ENCODE measurements at regions not wholly inside any gene's neighbourhood (a gene's known extent, or its start where the extent isn't known, plus 50 kb on each side); places are given as distances from the start of the nearest gene placed in this dataset.

- no peak for TF ChIP-seq FOXJ3 (CRISPR knock-in tag; IDR thresholded peaks at IDR 0.05)
- no peak for TF ChIP-seq RAD21 (IDR thresholded peaks at IDR 0.05; ENCODE audit: low read length)
- TF ChIP-seq GATA2 (CRISPR knock-in tag; IDR thresholded peaks at IDR 0.05): no peak
- TF ChIP-seq GABPA (IDR thresholded peaks at IDR 0.05; ENCODE audit: low read depth): no peak
- no peak for TF ChIP-seq POLR2AphosphoS5 (IDR thresholded peaks at IDR 0.05; ENCODE audit: low read depth, low read length)
- TF ChIP-seq RFX5 (IDR thresholded peaks at IDR 0.05; ENCODE audit: low read length): no peak
- TF ChIP-seq CHD2 (IDR thresholded peaks at IDR 0.05; ENCODE audit: low read length, partially characterized antibody): no peak
- no peak for TF ChIP-seq ELF1 (IDR thresholded peaks at IDR 0.05)
- TF ChIP-seq PBX3 (IDR thresholded peaks at IDR 0.05): no peak
- TF ChIP-seq IRF3 (IDR thresholded peaks at IDR 0.05; ENCODE audit: low read depth, low read length): no peak
- no peak for TF ChIP-seq EP300 (IDR thresholded peaks at IDR 0.05; ENCODE audit: borderline replicate concordance in 1 of 2, low read depth in 1 of 2, low read length in 1 of 2)
Observed at GRCh38 chr3:10759495-10759894, 56.5 kb upstream of the SLC6A11 start (continued).

- Histone ChIP-seq H3K9ac (no peak overlapping the region), H3K27me3 (ENCODE audit: insufficient read depth) (no peaks in the 10 kb centered on the region), H3F3A (replicated peaks; ENCODE audit: insufficient read depth) (no peaks in the 10 kb centered on the region), H3K4me2 (no peak overlapping the region), H2AFZ (ENCODE audit: low read depth) (no peak overlapping the region), H3K79me2 (ENCODE audit: insufficient read depth) (no peaks in the 10 kb centered on the region), H3K9me3 (no peaks in the 10 kb centered on the region), H4K20me1 (ENCODE audit: insufficient read depth) (no peaks in the 10 kb centered on the region), H3K9me2 (no peaks in the 10 kb centered on the region), H3K4me3 (ENCODE audit: low read depth in 2 of 2, low read length in 1 of 2) (no peak overlapping the region), H3K4me1 (ENCODE audit: control insufficient read depth in 1 of 2, insufficient read depth in 2 of 2, low read depth in 1 of 2, low read length in 1 of 2) (no peaks in the 10 kb centered on the region; a peak in 1 of 4 replicates), H3K36me3 (replicated peaks in 1 of 2; ENCODE audit: control insufficient read depth in 1 of 2, insufficient read depth in 2 of 2, low read length in 1 of 2) (no peaks in the 10 kb centered on the region), H3K27ac (ENCODE audit: low read depth in 2 of 2, low read length in 1 of 2) (no peak overlapping the region)
- no peak for DNase-seq
- WGBS (ENCODE audit: low lambda C conversion rate): 40% methylated on average over 2 of the region's 2 CpGs
- ChIA-PET POLR2A (no interaction called here), CTCF (interaction anchor here (0.9 to 12.7 kb wide), 8 partner anchors 9 to 446 kb away, joined by 3 to 152 read pairs (median 10); no protein-coding TSS in a partner anchor)
- no peak for TF ChIP-seq ELF1 (IDR thresholded peaks at IDR 0.05)
- no peak for TF ChIP-seq CHD2 (IDR thresholded peaks at IDR 0.05; ENCODE audit: low read length, partially characterized antibody)
- no peak for TF ChIP-seq JUND (IDR thresholded peaks at IDR 0.05)
- TF ChIP-seq GABPA (IDR thresholded peaks at IDR 0.05; ENCODE audit: low read depth): no peak
- TF ChIP-seq RXRA (IDR thresholded peaks at IDR 0.05; ENCODE audit: borderline replicate concordance, low read depth): no peak
- TF ChIP-seq NFIC (IDR thresholded peaks at IDR 0.05; ENCODE audit: borderline replicate concordance): no peak
- TF ChIP-seq SMC3 (IDR thresholded peaks at IDR 0.05; ENCODE audit: low read depth, low read length): no peak
- TF ChIP-seq FOXJ3 (CRISPR knock-in tag; IDR thresholded peaks at IDR 0.05): no peak
- TF ChIP-seq SIN3A (IDR thresholded peaks at IDR 0.05; ENCODE audit: borderline replicate concordance, low read depth, low read length): no peak
Observed at GRCh38 chr3:10760199-10760598, 55.8 kb upstream of the SLC6A11 start.
